ENCODE measurements at regions not wholly inside any gene's neighbourhood (a gene's known extent, or its start where the extent isn't known, plus 50 kb on each side); places are given as distances from the start of the nearest gene placed in this dataset.

DNA sequence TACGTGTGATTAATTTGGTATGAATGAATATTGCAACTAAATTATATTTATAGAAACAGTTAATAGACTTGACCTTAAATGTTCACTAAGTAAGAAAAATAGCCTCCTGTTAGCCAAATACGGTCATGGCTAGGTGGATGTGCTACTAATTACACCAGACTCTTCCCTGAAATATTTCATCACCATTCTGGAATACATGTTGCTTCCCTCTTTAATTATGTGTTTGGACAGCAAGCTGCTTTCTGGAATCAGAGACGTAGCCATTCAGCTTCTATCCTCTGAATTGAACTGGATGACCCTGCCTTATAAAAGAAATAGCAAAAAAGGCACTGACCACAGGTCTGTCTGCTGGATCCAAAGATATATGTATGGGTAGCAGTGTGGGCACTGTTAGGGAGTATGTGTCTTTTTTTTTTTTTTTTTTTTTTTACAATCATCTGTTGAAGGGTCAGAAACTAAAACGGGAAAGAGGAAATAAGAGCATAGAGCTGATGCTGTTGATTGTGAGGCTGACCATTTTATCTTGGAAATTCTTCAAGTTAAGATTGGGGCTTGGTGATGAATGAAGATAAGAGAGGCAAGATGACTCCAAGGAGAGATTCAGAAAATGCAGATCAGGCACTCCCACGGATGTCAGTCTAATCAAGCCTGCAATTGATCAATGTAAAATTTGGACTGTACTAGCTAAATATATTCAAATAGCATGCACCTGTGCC, 283.2 kb upstream of the HSF2 start:
- Histone ChIP-seq H2AFZ (ENCODE audit: control insufficient read depth, low read depth, low read length) (no peak overlapping the region), H3K4me2 (ENCODE audit: control insufficient read depth, insufficient read depth) (no peak overlapping the region), H3K79me2 (ENCODE audit: control insufficient read depth, insufficient read depth, low read length) (no peaks in the 10 kb centered on the region), H3K36me3 (ENCODE audit: control insufficient read depth in 2 of 2, insufficient read depth in 2 of 2, low read length in 1 of 2) (no peaks in the 10 kb centered on the region), H3K4me1 (ENCODE audit: control insufficient read depth, insufficient read depth, low read length) (no peaks in the 10 kb centered on the region), H3K27ac (ENCODE audit: control insufficient read depth, insufficient read depth) (no peak overlapping the region), H3K9me3 (replicated peaks; ENCODE audit: control insufficient read depth, insufficient read depth, low read length) (no peaks in the 10 kb centered on the region), H3K9ac (ENCODE audit: control insufficient read depth, insufficient read depth, low read length) (no peak overlapping the region), H4K20me1 (ENCODE audit: control insufficient read depth, insufficient read depth) (no peaks in the 10 kb centered on the region), H3K27me3 (replicated peaks in 1 of 2; ENCODE audit: control insufficient read depth in 2 of 2, insufficient read depth in 2 of 2, low read length in 1 of 2) (no peaks in the 10 kb centered on the region), H3K4me3 (no peak overlapping the region)
- ATAC-seq (no peak), DNase-seq (ENCODE audit: low read depth, low spot score) (no peak), FAIRE-seq (no peak)
- intact Hi-C loops (cut with micrococcal nuclease; ENCODE audit: unreplicated experiment), result no loop called here
- WGBS (ENCODE audit: insufficient coverage, insufficient replicate concordance, low lambda C conversion rate, missing lambda C conversion rate), result 9% methylated on average over 4 of the region's 5 CpGs
- ChIA-PET POLR2A (no interaction called here), RAD21 (ENCODE audit: unreplicated experiment) (no interaction called here), SMC1A (ENCODE audit: uncharacterized antibody, unreplicated experiment) (no interaction called here), CTCF (no interaction called here)
- in situ Hi-C loops (cut with MboI), result no loop called here
- no peak for TF ChIP-seq BMI1 (IDR thresholded peaks at IDR 0.05; ENCODE audit: borderline replicate concordance)
- TF ChIP-seq CHD4 (IDR thresholded peaks at IDR 0.05), result no peak
- TF ChIP-seq ZBTB4 (CRISPR knock-in tag; IDR thresholded peaks at IDR 0.05), result no peak
- no peak for TF ChIP-seq SMARCA5 (IDR thresholded peaks at IDR 0.05)
- no peak for TF ChIP-seq IKZF1 (conservative IDR thresholded peaks at IDR 0.05)
- no TSS peak for BruUV-seq (replicated peaks)

Measured in GM12878 (cell line).